Activated CD8-positive, alpha-beta memory T cell treated with anti-CD3 and anti-CD28 coated beads, Interleukin-2, amount 50 U/mL, for 48 hours (primary cell): ENCODE measurements at regions not wholly inside any gene's neighbourhood (a gene's known extent, or its start where the extent isn't known, plus 50 kb on each side); places are given as distances from the start of the nearest gene placed in this dataset.

Experiments
- DNase-seq: peaks from one replicate; pipeline ENCODE4 v3.0.0-alpha.2; 2020

- no peak for DNase-seq
These were observed 1310.8 kb upstream of the WWC1 start for GRCh38 chr5:166980666-166981065.

DNA sequence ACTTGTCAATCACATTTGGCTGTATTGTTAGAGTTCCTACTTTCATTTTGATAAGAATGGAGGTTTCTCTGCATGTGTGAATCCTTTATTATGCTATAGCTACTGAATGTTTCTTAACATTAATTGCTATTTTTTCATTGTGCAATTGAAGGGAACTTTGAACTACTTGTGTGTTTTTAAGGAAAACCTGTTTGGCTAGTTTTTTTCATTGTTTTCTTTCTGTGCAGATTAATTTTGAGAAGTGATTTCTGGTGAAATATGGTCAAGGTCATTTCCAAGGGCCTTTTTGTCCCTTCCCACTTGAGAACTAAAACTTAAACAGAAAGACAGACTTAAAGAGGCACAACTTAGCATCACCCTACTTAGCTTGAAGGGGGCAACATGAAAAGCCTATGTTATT lies 1309.2 kb upstream of the WWC1 start:
- DNase-seq: no peak

- no peak for DNase-seq
These were observed 1299.8 kb upstream of the WWC1 start for GRCh38 chr5:166991601-166992000.

DNA sequence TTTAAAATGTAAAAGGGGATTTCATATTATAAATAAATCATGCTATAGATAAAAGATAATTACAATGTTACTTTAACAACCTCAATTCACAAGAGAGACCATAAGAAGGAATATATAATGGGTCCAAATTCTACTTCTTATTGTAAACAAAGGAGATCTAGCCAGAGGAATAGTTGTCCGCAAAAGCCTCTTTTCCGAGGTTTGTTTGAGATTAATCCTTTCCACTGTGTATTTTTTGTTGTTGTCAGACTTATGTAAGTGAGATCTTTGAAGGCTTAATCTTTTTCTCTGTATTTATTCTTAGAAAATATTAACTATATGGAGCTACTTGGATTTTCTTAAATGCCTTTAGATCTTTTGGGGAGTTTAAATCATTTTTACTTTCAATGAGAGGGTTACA lies 1299.3 kb upstream of the WWC1 start:
- no peak for DNase-seq

GRCh38 chr5:166992874-166993722 lies 1298.3 kb upstream of the WWC1 start:
- no peak for DNase-seq

GRCh38 chr5:166994226-166994625 lies 1297.2 kb upstream of the WWC1 start:
- DNase-seq: no peak

DNA sequence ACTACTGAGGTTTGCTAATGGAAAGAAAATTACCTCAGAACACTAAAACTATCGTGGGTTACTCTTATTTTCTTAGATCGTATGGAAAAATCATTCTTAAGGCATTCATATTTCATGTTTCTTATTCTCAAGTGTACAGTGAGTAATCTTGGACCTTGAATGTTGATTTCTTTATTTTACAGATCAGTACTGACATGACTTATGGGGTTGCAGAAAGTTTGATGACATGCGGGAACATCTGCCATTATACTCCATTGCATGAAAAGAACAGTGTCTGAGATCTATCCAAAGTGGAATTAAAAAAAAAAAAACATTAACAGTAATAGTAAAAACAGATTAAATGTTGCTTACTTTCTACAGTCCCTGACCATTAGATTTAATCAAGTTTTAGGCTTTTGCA lies 1290.2 kb upstream of the WWC1 start:
- no peak for DNase-seq

DNA sequence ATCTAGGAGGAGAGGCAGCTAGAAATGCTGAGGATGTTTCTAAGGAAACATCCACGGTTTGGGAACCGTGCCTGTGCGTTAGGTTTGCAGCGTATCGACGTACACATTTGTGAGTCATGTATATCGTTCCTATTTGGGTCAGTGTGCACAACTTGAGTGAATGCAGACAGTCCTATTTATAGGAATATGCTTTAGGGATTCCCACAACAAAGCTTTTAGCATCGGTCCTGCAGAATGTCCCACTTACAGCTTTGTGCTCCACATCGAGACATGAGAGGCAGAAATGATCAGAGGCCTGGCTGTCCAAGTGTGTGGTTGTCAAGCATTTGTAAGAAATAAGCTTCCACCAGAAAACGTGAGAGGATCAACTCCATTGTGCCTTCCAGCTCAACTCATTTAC lies 1282.7 kb upstream of the WWC1 start:
- no peak for DNase-seq

DNA sequence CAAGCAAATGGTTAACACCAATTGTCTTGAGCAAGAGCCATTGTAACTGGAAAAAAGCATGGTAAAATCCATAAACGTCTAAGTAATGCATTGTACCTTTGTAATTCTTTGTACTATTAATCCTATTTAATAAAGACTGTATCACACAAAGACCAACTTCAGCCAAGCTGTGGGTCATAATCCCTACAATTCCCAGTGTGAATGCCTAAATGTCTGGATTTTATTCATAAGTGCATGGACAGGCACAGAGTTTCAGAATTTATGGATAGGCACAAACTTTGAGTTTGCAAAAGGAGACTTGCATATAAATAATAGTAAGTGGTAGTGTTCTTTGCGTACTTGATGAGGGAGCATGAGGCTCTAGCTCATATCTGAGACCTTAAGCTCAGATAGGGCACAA lies 1280.2 kb upstream of the WWC1 start:
- DNase-seq: no peak

- no peak for DNase-seq
These were observed 1279.1 kb upstream of the WWC1 start for GRCh38 chr5:167012123-167013034.

DNA sequence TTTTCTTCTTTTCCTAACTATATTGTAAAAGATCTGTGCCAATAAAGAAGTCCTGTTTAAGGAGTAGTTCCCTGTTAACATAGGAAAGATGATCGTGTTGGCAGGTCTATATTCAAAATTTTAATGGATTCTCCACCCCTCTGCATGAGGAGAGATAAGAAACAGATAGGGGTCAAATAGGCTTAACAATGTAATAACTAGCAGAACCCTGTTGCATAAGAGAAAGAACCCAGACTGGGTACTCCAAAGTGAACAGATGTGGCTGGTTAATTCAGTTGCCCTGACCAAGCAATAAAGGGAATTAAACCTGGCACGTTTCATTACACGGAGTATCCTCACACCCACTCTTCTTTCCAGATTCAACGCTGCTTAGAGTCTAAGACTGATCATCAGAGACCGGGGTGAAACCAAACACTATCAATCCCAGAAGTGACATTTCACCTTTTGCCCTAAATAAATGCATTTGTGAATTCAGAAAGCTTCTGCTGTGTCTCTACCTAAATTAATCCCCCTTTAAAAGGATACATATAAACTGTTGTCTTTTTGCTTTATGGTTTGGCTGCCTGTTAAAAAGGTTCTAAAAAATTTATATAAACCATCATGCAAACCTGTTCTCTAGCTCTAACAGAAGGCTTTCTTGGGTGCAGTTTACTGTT lies 1276.9 kb upstream of the WWC1 start:
- no peak for DNase-seq

- DNase-seq: no peak
These were observed 1271.0 kb upstream of the WWC1 start for GRCh38 chr5:167020418-167020817.

GRCh38 chr5:167029488-167029887 lies 1262.0 kb upstream of the WWC1 start:
- DNase-seq: no peak

GRCh38 chr5:167030500-167031120 lies 1260.8 kb upstream of the WWC1 start:
- no peak for DNase-seq

DNA sequence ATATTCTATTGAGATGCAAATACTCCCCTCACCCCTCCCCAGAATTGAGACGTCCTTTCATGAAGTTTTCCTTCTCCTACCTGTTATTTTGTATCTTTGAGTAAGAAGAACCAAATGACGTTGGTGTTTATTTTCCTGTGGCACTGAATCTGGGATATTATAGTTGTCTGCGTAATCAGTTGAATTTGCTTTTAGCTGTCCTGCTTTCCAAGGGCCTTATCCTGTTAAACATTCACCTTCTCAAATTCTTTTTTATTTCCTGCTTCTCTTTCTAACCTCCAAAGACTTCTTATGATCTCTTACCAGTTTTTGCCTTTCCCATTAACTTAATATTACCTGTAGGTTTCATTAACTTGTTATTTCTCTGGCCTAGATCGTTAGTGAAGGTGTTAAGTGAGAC lies 1254.9 kb upstream of the WWC1 start:
- DNase-seq: no peak

DNA sequence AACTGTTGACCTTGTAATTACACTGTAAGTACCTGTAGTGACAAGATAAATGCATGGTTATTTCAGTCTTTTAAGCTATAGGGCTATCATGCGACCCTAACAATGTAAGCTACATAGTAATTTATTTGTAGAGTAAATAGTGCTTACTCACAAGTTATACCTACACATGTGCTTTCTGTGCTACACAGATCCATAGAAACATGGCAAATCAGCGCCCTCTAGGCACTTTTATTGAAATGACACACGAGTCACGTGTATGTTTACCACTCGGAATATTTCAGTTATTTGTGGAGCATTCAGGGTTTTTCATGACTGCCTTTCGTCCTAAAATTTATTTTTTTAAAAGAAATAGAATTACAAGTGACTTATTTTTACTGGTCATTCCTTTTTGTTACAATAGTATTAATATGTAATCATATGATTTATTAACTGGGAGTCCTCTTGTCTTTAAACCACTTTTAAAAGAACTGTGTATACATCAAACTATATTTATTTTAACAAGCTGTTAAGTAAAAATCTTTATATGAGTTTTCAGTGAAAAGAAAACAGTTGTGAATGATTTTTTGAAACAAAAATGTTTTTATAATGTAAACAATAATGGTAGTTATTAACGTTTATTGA lies 1242.3 kb upstream of the WWC1 start:
- no peak for DNase-seq

DNA sequence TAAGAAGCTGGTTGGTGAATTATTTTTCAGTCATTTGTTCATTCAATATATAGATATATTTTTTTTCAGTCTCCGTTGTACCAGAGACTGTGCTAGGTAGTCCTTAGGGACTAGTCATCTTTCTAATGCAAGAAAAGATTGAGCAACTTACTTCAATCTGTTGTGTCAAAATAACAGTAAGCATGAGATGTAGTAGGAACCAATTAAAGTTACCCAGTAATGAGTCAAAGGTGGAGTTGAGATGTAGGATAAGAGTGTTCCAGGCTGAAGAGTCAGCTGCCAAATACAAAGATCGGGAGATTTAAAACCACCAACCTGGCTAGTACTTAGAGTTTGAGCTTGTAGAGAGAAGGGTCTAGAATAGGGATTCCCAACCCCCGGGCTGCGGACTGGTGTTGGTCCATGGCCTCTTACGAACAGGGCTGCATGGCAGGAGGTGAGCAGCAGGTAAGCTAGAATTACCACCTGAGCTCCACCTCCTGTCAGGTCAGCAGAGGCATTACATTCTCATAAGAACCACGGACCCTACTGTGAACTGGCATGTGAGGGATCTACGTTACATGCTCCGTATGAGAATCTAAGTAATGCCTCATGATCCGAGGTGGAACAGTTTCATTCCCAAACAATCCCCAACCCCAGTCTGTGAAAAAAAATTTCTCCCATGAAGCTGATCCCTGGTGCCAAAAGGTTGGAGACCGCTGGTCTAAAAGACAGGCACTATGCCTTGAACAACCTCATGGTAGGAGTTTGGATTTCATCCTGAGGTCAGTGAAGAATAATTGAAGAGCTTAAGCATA lies 1241.5 kb upstream of the WWC1 start:
- no peak for DNase-seq

- no peak for DNase-seq
These were observed 1240.7 kb upstream of the WWC1 start for GRCh38 chr5:167050568-167051401.

DNA sequence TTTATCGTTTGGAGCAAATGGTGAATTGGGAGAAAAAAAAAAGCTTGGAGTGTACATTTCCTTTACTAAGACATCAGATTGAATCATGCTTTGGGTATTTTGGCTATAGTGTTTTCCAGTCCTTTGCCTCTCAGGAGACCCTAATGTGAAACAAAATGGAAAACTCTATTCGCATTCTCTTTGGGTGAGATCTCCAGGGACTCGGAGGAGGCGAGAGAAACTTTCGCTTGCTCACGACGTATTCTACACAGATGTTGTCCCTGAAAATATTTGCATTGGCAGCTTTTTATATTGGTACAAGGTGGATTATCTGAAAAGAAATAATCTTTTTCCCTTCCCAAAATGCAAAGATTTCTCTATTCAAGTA lies 1240.1 kb upstream of the WWC1 start:
- no peak for DNase-seq

GRCh38 chr5:167052791-167053190 lies 1238.7 kb upstream of the WWC1 start:
- DNase-seq: no peak

DNA sequence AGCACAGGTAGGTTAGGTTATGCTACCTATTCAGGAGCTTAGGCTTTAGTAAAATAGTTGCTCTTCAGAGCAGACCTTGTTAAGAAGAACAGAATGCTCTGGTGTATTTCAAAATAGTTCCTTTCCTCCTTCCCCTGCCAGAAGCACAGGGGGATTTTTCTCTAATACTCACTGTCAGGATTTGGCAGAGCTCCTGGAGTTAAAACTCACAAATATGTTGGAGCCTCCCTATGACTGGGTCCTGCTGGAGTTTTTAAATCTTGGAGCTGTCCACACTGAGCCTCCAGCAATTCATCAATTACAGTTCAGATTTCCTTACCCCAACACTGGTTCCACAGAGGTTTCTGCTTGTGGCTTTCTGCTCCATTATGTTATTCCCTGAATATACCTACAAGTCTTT lies 1233.8 kb upstream of the WWC1 start:
- DNase-seq: no peak
